IPS-NIHi7 (cell line): ENCODE measurements at regions not wholly inside any gene's neighbourhood (a gene's known extent, or its start where the extent isn't known, plus 50 kb on each side); places are given as distances from the start of the nearest gene placed in this dataset.

Source experiments
- DNase-seq: peaks from one replicate; pipeline ENCODE4 v3.0.0; 2012; ENCODE audit warnings: mixed read lengths; ENCODE audit errors: extremely low spot score

DNA sequence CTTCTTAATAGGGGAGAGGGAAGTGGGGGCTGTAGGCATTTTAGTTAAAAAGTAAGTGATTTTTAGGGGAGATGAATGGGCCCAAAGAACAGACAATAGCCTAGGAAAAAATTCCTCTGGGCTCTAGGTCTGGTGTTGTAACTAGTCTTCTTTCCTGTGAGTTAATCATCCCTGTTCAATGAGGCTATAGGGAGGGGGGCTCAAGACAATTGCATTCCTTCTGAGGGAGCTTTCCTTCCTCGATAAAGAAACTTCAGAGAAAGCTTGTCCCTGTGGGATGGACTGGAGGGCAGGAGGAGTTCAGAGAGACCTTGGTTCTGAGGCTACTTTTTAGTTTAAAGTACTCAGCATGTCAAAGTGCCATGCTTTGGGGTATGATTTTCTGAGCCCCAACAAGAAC is 127.2 kb downstream of the BBS10 start:
- peak; percentile 21 for DNase-seq

DNA sequence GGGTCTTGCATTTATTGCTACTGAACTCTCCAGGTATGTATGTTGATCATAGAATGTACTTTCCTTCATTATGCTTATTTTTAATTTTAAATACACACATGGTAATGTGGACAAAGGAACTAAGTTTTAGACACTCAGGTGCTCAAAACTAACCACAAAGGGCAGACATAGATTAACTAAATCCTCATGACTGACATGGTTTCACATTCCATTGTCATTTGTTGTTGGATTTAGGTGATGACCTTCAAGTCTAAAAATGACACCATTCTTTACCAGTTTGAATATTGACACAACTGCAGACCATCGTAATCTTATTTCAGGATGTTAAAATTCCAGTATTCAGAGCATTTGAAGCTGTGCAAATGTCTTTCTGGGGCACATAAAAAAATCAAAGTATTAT is 128.4 kb downstream of the BBS10 start:
- DNase-seq = no peak

DNA sequence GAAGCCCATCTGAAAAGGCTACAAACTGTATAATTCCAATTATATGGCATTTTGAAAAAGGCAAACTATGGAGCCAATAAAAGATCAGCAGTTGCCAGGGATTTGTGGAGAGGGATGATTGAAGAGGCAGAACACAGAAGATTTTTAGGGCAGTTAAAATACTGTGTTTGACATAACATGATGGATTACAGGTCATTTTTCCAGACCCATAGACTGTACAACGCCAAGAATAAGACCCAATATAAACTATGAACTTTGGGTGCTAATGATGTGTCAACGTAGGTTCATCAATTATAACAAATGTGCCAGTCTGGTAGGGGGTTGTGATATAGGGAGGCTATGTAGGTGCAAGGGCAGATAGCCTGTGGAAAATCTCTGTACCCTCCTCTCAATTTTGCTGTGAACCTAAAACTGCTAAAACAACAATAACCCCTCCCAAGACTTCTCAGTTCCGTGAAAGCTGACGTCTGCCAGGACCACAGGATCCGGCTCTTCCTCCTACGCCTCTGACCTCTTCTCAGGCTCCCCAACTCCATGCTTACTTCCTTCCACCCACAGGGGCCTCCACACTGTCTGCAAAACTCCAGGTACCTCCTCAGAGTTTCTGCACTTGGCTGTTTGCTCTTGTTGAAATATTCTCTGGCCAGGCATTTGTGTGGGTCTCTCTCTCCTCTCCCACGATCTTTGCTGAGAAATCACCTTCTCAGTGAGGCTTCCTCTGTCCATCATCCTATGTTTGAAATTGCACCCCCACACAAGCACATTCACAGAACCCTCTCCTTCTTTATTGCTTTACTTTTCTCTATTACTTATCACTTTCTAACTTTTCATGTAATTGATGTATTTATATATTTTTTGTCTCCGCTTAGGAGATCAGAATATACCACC is 131.4 kb downstream of the BBS10 start:
- DNase-seq = no peak

DNA sequence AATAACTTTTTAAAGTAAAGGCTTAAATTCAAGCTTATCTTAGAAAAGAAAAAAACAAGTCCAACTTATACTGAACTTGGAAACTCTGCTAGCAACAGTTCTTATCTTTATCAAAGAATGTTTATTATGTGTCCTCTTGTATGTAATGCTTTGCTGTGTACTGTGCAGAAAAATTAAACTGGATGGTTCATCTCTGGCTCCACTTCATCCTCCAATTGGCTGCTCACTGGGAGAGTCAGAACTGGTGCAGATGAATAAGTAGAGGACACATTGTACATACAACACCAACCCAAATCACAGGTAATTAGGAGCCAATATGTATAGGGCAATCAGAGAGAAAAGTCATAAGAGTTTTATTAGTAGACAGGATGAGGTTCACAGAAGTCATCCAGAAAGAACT is 123.6 kb upstream of the NAP1L1 start:
- no peak for DNase-seq

DNA sequence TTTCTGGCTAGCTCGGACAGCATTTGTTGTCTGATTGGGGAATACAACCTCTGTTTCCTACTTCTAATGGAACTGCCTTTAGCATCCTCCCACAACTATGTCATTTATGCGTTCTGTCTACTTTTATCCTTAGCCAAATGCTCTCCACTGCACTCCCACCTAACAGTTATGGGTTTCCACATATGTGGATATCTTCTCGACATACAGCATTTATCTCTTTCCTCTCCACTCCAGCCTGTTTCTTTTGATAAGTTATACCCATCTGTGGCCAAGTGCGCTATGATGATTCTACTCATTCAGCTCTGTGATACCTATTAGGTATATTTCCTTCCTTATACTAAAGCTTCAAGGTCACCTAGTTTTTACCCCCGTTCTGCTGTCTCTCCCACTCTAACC is 122.2 kb upstream of the NAP1L1 start:
- no peak for DNase-seq

DNA sequence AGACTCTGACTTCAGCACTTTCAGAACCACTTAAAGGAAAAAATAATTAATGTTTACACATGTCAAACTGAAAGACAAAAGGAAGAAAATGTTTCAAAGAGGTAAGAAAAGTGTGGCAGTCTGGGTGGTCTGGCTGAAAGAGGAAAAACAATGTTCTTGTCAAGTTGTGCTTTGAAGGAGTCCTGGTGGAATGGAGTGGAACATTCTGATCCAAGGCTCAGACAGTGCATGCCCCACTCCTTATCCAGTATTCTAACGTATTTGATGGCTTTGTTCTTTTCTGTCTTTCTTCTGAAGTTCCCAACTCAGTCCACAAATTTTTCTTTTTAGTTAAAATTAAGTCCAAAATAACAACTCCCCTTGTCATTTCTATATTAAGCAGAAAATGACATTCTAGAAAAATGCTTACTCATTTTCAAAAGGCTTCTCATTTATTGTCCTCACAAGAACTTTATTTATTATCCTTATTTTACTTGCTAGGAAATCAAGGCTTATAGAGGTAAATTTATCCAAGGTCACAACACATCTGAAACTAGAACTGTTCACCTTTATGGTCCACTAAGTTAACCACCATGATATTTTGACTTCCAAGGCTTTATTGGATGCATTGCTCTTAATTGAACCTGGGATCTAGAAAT is 121.7 kb upstream of the NAP1L1 start:
- no peak for DNase-seq

DNA sequence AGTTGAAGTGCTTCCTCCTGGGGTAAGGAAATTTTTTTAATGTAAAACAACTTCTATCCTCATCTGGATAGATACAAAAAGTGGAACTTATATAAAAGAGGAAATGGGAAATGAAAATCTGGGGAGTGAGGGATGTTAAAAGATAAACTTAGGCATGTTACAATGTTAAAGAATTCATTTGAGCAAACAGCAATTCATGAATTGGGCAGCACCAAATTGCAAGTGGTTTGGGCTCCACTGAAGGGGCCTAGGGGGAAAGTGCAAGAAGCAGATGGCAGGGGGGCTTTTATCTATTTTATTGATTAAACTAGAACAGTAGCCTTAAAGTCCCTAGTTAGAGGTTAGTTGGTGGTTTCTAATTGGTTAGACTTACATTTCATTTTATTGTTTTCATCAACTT is 118.1 kb upstream of the NAP1L1 start:
- no peak for DNase-seq

DNA sequence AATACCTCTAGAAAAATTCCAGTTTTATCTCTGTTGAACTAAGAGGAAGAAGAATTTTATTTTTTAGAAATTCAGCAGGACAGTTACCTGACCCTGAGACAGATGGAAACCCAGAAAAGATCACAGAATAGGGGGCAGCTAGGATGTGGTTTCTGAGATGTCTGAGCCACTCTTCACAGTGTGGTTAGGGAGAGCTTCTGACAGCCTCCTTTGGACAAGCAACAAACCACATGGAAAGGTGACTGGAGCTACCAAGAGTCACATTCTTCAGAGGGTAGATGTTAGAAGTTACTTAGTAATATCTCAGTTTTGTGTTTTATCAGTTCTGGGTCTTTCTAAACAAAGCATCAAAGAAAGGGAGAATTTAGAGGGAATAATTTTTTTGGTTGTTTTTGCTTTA is 117.3 kb upstream of the NAP1L1 start:
- DNase-seq = no peak

DNA sequence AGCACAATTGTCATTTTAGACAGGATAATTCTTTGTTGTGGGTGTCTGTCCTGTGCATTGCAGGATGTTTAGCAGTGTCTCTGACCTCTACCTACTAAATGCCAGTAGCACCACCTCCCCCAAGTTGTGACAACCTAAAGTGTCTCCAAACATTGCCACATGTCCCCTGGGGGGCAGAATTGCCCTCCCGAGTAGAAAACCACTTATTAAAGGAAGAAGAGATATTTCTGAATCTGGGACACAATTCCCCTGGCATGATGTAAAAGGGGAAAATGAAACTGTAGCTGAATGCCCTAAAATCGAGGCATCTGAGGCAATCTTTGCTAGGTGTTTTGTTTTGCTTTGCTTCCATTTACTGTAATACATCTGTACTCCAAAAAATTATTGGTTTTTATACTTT is 116.8 kb upstream of the NAP1L1 start:
- DNase-seq = no peak

DNA sequence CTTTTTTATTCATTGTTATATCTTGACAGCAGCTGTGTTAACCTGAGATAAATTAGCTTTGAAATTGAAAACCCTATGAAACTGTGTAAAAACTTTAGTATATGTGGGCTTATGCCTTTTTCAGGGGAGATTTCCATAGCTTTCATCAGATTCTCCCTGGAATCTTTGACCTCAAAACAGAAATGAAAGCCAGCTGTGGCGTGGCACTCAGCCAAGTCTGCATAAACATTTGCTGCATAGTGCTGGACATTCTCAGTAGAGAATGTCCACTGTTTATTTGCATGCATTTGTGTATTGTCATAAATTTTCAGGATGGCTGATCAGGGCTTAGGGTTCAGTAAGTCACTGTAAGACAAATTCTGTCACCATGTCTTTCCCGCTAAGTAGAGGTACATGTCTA is 115.3 kb upstream of the NAP1L1 start:
- no peak for DNase-seq

DNA sequence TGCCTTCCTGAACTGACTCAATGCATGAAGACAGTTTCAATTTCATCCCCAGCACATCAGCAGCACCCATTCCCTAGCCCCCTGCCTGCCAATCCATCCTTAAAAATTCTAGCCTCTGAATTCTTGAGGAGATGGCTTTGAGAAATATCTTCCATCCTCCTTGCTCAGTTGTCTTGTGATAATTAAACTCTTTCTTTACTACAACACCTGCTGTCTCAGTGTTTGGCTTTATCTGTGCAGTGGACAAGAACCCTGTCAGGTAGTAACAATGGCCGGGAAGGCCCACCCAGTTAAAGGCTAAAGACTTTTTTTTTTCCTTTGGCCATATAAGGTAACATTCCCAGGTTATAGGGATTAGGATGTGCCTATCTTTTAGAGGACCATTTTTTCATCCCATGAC is 114.4 kb upstream of the NAP1L1 start:
- no peak for DNase-seq

DNA sequence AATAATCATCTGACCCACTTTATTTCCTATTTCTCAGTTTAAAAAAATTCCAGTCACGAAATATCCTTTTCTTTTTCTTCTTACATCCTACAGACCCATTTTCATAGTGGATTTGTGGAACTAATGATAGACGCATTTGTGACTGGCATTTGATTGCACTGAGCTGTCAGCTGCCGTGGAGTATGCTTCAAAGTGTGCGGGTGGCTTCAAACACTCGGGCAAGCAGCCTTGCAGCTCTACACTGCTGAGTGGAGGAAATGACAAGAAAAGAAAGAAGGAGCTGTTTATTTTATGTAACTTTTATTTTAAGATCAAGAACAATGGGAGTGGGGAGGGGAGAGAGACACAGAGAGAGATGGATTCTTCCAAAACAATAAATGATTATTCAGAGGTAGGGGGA is 112.8 kb upstream of the NAP1L1 start:
- no peak for DNase-seq

DNA sequence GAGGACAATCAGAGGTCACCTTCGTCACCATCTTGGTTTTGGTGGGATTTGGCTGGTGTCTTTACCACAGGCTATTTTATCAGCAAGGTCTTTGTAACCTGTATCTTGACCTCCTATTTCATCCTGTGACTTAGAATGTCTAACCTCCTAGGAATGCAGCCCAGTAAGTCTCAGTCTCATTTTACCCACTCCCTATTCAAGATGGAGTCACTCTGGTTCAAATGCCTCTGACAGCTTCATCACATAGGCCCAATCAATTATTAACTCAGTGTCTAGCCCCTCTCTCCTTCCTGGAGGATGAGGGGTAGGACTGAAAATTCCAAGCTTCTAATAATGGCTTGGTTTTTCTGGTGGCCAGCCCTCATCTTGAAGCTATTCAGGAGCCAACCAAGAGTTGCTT is 111.4 kb upstream of the NAP1L1 start:
- no peak for DNase-seq

DNA sequence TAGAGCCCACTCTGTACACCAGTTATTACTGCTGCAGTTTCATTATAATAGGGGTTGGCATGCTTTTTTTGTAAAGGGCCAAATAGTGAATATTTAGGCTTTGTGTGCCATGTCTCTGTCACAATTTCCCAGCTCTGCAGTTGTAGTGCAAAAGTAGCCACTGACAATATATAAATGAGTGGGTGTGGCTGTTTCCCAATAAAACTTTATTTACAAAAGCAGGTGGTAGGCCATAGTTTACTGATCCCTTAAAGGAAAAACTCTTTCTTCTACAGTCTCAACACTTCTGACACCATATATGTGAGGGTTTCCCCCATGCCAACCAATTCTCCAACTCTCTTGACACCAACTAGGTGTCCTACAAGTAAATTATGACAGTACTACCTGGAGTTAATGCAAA is 110.2 kb upstream of the NAP1L1 start:
- DNase-seq = no peak

DNA sequence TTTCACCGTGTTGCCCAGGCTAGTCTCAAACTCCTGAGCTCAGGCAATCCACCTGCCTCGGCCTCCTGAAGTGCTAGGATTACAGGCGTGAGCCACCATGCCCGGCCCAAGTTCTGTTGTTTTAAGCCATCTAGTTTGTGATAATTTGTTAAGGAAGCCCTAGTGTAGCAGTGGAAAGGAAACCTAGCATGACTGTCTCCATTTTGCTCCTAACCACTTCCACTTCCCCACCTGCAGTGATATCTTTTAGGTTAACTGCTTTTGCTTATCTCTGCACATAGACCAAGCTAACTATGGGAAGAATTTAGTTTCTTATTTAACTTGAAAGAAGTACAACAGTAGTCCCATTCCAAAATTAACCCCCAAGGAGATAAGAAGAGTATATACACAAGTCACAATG is 109.5 kb upstream of the NAP1L1 start:
- no peak for DNase-seq

DNA sequence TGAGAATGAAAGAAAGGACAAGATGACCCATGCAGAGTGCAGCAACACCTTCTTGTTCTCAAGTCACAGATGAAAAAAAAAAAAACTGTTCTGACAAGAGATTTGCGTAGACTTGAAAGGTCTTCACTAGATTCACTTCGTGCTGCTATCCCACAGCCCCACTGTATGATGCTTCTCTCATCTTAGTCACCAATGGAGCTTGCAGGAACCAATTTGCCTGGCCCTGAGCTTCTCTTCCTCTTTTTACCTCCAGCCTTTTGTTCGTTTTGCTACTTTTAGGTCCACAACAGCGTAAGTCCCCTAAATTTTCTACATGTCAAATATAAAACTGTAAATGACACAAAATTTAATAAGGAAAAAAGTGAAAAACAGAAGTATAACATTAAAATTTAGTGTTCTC is 107.9 kb upstream of the NAP1L1 start:
- DNase-seq = no peak

DNA sequence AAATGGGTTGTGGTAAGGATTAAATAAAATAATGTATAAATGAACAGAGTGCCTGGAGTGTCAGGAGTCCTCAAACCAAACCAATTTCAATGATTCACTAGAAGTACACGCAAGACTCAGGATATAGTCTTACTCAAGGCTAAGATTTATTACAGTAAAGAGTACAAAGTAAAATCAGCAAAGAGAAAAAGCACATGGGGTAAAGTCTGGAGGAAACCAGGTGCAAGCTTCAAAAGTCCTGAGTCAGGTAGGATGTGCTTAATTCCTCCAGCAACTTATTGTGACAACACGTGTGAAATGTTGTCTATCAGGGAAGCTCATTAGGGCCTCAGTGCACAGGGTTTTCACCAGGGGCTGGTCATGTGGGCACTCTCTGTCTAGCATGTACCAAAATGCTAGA is 105.8 kb upstream of the NAP1L1 start:
- no peak for DNase-seq

DNA sequence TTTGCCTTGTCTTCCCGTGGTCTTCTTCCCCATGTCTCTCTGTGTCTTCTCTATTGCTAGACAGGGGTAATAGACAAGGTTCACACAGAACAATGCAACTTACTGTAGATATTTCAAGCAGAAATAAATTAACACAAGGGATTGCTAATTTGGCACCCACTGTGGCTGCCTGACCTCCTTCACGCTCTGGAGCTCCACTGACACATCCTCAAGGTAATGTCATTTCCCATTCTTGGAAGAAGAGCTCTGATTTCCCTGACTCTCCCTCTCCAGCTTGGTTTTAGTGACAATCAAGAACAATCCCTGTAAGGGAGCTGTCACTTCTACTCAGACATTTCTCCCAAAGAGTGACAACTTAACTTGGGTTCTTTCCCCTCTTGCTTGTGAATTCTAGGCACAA is 105.4 kb upstream of the NAP1L1 start:
- no peak for DNase-seq

DNA sequence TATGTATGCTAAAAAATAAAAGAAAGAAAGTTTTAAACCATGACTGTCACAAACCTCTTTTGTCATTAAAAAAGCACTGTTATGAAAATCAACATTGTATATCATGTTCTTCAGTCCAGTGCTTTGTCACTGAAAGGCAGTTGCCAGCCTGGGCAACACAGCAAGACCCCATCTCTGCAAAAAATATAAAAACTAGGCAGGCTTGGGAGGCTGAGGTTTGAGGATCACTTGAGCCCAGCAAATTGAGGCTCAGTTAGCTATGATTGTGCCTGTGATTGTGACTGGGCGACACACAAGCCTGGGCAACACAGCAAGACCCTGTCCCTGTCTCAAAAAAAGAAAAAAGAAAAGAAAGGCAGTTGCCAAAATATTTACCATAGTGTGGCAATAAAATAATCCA is 102.7 kb upstream of the NAP1L1 start:
- no peak for DNase-seq

DNA sequence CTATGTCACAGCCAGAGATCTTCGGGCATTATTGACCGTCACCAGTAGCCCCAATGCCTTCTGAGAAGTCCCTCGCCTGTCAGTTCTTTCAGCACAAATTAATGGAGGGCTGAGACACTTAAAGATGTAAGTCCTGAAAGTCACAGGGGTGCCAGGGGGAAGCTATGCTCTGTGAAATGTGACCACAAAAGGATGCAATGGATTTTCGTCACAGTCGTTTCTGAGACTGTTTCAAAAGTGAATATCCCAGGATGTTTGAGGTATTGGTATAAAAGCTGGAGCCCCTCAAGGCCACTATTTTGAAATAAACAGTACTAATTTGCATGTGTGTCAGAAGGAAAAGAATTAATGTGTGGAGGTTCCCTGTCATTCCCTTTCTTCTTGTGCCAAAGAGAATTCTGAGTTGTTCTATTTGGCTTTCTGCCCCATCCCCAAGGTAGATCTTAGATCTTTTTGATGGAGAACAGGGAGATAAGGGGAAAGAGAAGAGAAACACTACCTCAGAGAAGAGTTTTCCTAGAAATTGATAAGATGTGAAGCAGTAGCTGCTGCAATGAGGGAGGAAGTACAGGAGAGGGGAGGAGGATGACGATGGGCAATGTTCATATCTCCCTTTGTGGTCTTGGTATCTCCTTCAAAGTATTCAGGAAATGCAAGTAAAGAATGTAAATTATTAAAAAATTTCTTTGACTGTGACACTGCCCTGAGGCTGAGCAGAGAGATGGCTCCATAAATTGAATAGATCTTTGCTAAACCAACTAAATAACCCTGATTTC is 101.8 kb upstream of the NAP1L1 start:
- DNase-seq = no peak

DNA sequence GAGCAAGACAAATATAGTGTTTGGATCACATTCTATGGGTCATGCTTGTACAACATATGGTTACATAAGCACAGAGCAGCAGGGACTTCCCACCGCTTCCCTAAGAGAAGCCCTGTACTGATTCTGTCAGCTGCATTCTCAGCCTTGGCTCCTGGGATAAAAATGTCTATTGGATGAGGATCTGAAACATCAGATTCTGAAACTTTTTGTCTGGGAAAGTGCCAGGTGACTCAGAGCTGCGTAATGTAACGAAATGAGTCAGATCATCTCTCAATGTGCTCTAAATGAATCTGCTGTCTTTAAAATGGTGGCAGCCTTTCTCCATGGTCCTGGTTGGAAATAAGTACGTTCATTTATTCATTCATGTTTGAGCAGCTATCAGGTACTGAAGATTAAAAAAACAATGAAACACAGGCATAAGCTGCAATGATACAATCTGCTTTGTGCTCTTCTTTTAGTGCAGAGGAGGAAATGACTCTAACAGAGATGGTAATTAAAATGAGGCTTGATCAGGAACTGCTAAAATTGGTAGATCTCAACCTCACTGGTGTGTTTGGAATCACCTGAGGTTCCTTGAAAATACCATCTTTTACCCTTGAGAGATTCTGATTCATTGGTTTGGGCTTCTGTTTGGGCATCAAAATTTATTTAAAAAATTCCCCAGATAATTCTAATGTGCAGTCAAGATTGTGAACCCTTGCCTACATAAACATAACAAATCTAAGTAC is 99.1 kb upstream of the NAP1L1 start:
- DNase-seq = no peak
